A673 (cell line): ENCODE measurements at regions not wholly inside any gene's neighbourhood (a gene's known extent, or its start where the extent isn't known, plus 50 kb on each side); places are given as distances from the start of the nearest gene placed in this dataset.

ENCODE experiments used
- BruUV-seq: library from RNA; stranded (reverse); fragments of 400-500 nt; replicated peaks from 2 replicates; lab custom pipeline; 2021; lab: Mats Ljungman, UMichigan
- CTCF ChIA-PET: fragments of 300-600 bp; sonication (Branson Sonifier 250); formaldehyde crosslinking; loops from one replicate; lab custom pipeline; 2022; ENCODE audit warnings: antibody characterized with exemption; lab: Charles Lee
- POLR2A ChIA-PET: fragments of 300-600 bp; sonication (Branson Sonifier 250); formaldehyde crosslinking; loops from one replicate; lab custom pipeline; 2022; ENCODE audit warnings: antibody characterized with exemption; ENCODE audit not compliant: low non-redundant PET; lab: Charles Lee
- DNase-seq: peaks from one replicate; pipeline ENCODE4 v3.0.0-alpha.2; 2015; ENCODE audit warnings: low spot score
- H3K27ac ChIP-seq: fragments of 200-600 bp; sonication (generic); 2 replicates; pipeline ENCODE4 v1.5.1; 2016; ENCODE audit warnings: mixed run types, low read depth, mild to moderate bottlenecking, mixed read lengths, antibody characterized with exemption, low read length; ENCODE audit not compliant: poor library complexity, severe bottlenecking
- H3K27me3 ChIP-seq: fragments of 200-600 bp; sonication (generic); replicated peaks from 2 replicates; pipeline ENCODE4 v1.6.1; 2017; ENCODE audit warnings: mixed run types, low read depth, mild to moderate bottlenecking, mixed read lengths, antibody characterized with exemption, low read length; ENCODE audit not compliant: insufficient read depth, poor library complexity
- H3K36me3 ChIP-seq: fragments of 200-600 bp; sonication (generic); 2 replicates; pipeline ENCODE4 v1.6.1; 2016; ENCODE audit warnings: mixed run types, mild to moderate bottlenecking, mixed read lengths, antibody characterized with exemption, low read length; ENCODE audit not compliant: insufficient read depth, poor library complexity, severe bottlenecking
- H3K4me1 ChIP-seq: fragments of 200-600 bp; sonication (generic); 2 replicates; pipeline ENCODE4 v1.6.1; 2017; ENCODE audit warnings: mixed run types, mild to moderate bottlenecking, mixed read lengths, antibody characterized with exemption, low read length; ENCODE audit not compliant: insufficient read depth, poor library complexity, severe bottlenecking
- H3K4me3 ChIP-seq: fragments of 200-600 bp; sonication (generic); 2 replicates; pipeline ENCODE4 v1.5.1; 2016; ENCODE audit warnings: low read depth, mixed run types, mild to moderate bottlenecking, mixed read lengths, low read length; ENCODE audit not compliant: poor library complexity, severe bottlenecking
- H3K9me3 ChIP-seq: fragments of 200-600 bp; sonication (generic); 2 replicates; pipeline ENCODE4 v1.6.1; 2016; ENCODE audit warnings: mixed run types, low read depth, mild to moderate bottlenecking, mixed read lengths, antibody characterized with exemption, low read length; ENCODE audit not compliant: poor library complexity, severe bottlenecking
- EZH2 ChIP-seq: fragments of 200-600 bp; sonication (generic); IDR thresholded peaks from 2 replicates; pipeline ENCODE4 v1.6.1; 2017; ENCODE audit warnings: borderline replicate concordance, low read depth, mild to moderate bottlenecking, mixed read lengths, antibody characterized with exemption, low read length; ENCODE audit not compliant: poor library complexity, severe bottlenecking
- intact Hi-C: fragments of 100-400 bp; cut with micrococcal nuclease; formaldehyde crosslinking; loops from one replicate; pipeline ENCODE4 v1.10.0; 2022; ENCODE audit not compliant: unreplicated experiment
- TF ChIP-seq, protein P1 (sequence below): fragments of 300-800, 200-600 bp; sonication (generic); conservative IDR thresholded peaks from 2 replicates; pipeline ENCODE4 v1.5.1; 2017; ENCODE audit warnings: low read depth, mild to moderate bottlenecking, antibody characterized with exemption, low read length, moderate library complexity, mixed read lengths

DNA sequence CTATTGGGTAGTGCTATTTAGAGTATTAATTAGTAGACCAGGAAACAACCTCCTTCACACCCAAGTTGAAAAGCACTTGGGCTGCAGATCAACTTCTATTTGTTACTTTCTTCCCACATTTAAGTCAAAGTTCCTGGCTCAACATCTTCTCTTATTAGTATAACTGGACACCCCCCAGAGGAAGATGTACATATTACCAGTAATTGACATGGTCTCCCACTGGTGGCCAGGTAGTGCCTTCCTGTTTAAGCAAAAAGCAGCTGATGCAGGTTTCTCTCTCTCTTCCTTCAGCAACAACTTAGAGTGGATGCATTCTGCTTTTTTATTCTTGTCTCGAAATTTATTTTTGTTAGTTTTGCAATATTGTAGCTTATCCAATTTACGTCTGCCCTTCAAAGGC lies 438.1 kb downstream of the GBA3 start:
- POLR2A ChIA-PET: no interaction called here
- TF ChIP-seq, protein P1, sequence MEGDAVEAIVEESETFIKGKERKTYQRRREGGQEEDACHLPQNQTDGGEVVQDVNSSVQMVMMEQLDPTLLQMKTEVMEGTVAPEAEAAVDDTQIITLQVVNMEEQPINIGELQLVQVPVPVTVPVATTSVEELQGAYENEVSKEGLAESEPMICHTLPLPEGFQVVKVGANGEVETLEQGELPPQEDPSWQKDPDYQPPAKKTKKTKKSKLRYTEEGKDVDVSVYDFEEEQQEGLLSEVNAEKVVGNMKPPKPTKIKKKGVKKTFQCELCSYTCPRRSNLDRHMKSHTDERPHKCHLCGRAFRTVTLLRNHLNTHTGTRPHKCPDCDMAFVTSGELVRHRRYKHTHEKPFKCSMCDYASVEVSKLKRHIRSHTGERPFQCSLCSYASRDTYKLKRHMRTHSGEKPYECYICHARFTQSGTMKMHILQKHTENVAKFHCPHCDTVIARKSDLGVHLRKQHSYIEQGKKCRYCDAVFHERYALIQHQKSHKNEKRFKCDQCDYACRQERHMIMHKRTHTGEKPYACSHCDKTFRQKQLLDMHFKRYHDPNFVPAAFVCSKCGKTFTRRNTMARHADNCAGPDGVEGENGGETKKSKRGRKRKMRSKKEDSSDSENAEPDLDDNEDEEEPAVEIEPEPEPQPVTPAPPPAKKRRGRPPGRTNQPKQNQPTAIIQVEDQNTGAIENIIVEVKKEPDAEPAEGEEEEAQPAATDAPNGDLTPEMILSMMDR: no peak
- TF ChIP-seq EZH2: no peak
- H3K4me3 ChIP-seq: no peak overlapping the region
- no peaks in the 10 kb centered on the region for H3K36me3 ChIP-seq
- intact Hi-C loops: no loop called here
- BruUV-seq: no TSS peak
- no peak for DNase-seq
- H3K27ac ChIP-seq: no peak overlapping the region
- H3K9me3 ChIP-seq: no peaks in the 10 kb centered on the region
- H3K27me3 ChIP-seq: no peaks in the 10 kb centered on the region
- CTCF ChIA-PET: no interaction called here
- H3K4me1 ChIP-seq: no peaks in the 10 kb centered on the region

- DNase-seq: no peak
- H3K27me3 ChIP-seq: no peaks in the 10 kb centered on the region
- intact Hi-C loops: no loop called here
- no peaks in the 10 kb centered on the region for H3K4me1 ChIP-seq
- ChIA-PET POLR2A (no interaction called here), CTCF (no interaction called here)
- H3K36me3 ChIP-seq: no peaks in the 10 kb centered on the region
- H3K9me3 ChIP-seq: no peaks in the 10 kb centered on the region
- no TSS peak for BruUV-seq
- no peak overlapping the region for H3K4me3 ChIP-seq
- H3K27ac ChIP-seq: no peak overlapping the region
- TF ChIP-seq EZH2: no peak
- TF ChIP-seq, protein P1: no peak
Measured at GRCh38 chr4:23125118-23125517, 432.4 kb downstream of the GBA3 start.

DNA sequence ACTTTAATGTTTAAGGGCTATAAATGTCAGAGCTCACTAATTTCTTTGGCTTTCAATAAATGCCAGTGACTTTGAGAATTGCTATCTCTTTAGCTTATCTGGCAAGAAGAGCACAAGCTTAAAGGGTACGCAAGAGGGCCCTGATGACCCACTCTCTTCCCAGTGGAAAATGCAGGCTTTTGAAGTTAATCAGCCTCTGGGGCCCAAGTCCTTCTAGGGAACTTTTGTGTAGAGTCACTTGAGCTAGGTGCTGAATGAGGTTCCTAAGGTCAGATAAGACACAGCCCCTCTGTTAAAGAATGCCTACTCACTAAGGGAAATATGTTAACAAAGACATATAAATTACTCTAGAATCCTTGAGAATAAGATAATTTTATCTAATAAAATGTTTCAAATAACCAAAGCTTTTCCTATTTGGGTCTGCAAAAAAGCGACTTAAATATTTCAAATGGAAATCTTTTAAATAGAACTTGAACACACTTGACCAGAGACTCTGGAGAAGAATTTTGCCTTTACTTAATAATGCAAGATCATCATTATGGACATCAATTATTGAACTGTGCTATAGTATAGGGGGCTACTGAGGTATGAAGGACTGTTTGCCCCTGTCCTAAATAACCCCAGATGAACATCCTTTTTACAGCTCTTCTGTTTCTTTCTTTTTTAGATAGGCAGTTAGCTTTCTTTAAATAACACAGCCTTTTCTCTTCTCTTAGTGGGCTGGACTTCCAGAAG lies 430.1 kb downstream of the GBA3 start:
- no TSS peak for BruUV-seq
- H3K9me3 ChIP-seq: no peaks in the 10 kb centered on the region
- ChIA-PET CTCF (no interaction called here), POLR2A (no interaction called here)
- H3K4me1 ChIP-seq: no peaks in the 10 kb centered on the region
- no peak overlapping the region for H3K27ac ChIP-seq
- H3K4me3 ChIP-seq: no peak overlapping the region
- H3K36me3 ChIP-seq: no peaks in the 10 kb centered on the region
- intact Hi-C loops: no loop called here
- no peaks in the 10 kb centered on the region for H3K27me3 ChIP-seq
- no peak for DNase-seq
- TF ChIP-seq EZH2: no peak
- TF ChIP-seq, protein P1: no peak
